ENCODE measurements at regions not wholly inside any gene's neighbourhood (a gene's known extent, or its start where the extent isn't known, plus 50 kb on each side); places are given as distances from the start of the nearest gene placed in this dataset.

- FAIRE-seq (no peak), DNase-seq (ENCODE audit: low read depth, low spot score) (no peak), ATAC-seq (no peak)
- Histone ChIP-seq H3K27me3 (replicated peaks in 1 of 2; ENCODE audit: control insufficient read depth in 2 of 2, insufficient read depth in 2 of 2, low read length in 1 of 2) (no peaks in the 10 kb centered on the region), H3K9me3 (replicated peaks; ENCODE audit: control insufficient read depth, insufficient read depth, low read length) (no peaks in the 10 kb centered on the region), H3K4me1 (ENCODE audit: control insufficient read depth, insufficient read depth, low read length) (no peaks in the 10 kb centered on the region), H3K79me2 (ENCODE audit: control insufficient read depth, insufficient read depth, low read length) (no peaks in the 10 kb centered on the region), H3K9ac (ENCODE audit: control insufficient read depth, insufficient read depth, low read length) (no peak overlapping the region), H3K4me2 (ENCODE audit: control insufficient read depth, insufficient read depth) (no peak overlapping the region), H3K36me3 (ENCODE audit: control insufficient read depth in 2 of 2, insufficient read depth in 2 of 2, low read length in 1 of 2) (no peaks in the 10 kb centered on the region), H4K20me1 (ENCODE audit: control insufficient read depth, insufficient read depth) (no peaks in the 10 kb centered on the region), H2AFZ (ENCODE audit: control insufficient read depth, low read depth, low read length) (no peak overlapping the region), H3K4me3 (no peak overlapping the region), H3K27ac (ENCODE audit: control insufficient read depth, insufficient read depth) (no peak overlapping the region)
- TF ChIP-seq, protein P1, sequence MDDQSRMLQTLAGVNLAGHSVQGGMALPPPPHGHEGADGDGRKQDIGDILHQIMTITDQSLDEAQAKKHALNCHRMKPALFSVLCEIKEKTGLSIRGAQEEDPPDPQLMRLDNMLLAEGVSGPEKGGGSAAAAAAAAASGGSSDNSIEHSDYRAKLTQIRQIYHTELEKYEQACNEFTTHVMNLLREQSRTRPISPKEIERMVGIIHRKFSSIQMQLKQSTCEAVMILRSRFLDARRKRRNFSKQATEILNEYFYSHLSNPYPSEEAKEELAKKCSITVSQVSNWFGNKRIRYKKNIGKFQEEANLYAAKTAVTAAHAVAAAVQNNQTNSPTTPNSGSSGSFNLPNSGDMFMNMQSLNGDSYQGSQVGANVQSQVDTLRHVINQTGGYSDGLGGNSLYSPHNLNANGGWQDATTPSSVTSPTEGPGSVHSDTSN (IDR thresholded peaks at IDR 0.05; ENCODE audit: insufficient replicate concordance, low read depth, low read length) = no peak
- TF ChIP-seq NBN (IDR thresholded peaks at IDR 0.05) = no peak
- no peak for TF ChIP-seq ZNF217 (IDR thresholded peaks at IDR 0.05)
- no peak for TF ChIP-seq SPI1 (IDR thresholded peaks at IDR 0.05; ENCODE audit: borderline replicate concordance, insufficient read depth, low read depth, low read length)
- no peak for TF ChIP-seq ZNF24 (IDR thresholded peaks at IDR 0.05)
- TF ChIP-seq TBL1XR1 (IDR thresholded peaks at IDR 0.05; ENCODE audit: low read depth, low read length) = no peak
- TF ChIP-seq NFIC (IDR thresholded peaks at IDR 0.05; ENCODE audit: low read depth, low read length) = no peak
- ChIA-PET SMC1A (ENCODE audit: uncharacterized antibody, unreplicated experiment) (no interaction called here), RAD21 (ENCODE audit: unreplicated experiment) (no interaction called here), POLR2A (no interaction called here), CTCF (no interaction called here)
- in situ Hi-C loops (cut with MboI) = no loop called here
- no TSS peak for BruUV-seq (replicated peaks)
- 10% methylated on average over 3 of the region's 3 CpGs for WGBS (ENCODE audit: insufficient coverage, insufficient replicate concordance, low lambda C conversion rate, missing lambda C conversion rate)
- intact Hi-C loops (cut with micrococcal nuclease; ENCODE audit: unreplicated experiment) = no loop called here
Measured at GRCh38 chr4:19983072-19983471, 268.6 kb upstream of the SLIT2 start.

DNA sequence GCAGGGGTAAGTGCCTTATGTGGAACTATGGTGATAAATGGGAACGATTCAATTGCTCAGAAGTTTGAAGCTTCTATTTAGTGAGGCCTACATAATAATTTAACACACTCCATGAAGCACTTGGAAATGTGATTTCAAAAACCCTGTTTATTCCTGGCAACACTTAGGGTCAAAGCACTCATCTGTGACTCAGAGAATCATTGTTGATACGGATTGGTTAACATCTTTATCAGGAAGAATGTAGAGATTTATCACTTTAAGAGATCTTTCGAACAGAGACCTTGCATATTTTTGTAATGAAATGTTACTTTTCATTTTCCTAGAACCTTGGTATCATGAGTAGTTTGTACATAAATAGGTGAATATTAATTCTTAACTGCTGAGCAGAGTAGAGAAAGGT, 269.1 kb upstream of the SLIT2 start:
- Histone ChIP-seq H4K20me1 (ENCODE audit: control insufficient read depth, insufficient read depth) (no peaks in the 10 kb centered on the region), H3K36me3 (ENCODE audit: control insufficient read depth in 2 of 2, insufficient read depth in 2 of 2, low read length in 1 of 2) (no peaks in the 10 kb centered on the region), H3K27me3 (replicated peaks in 1 of 2; ENCODE audit: control insufficient read depth in 2 of 2, insufficient read depth in 2 of 2, low read length in 1 of 2) (no peaks in the 10 kb centered on the region), H3K4me2 (ENCODE audit: control insufficient read depth, insufficient read depth) (no peak overlapping the region), H3K9ac (ENCODE audit: control insufficient read depth, insufficient read depth, low read length) (no peak overlapping the region), H3K4me1 (ENCODE audit: control insufficient read depth, insufficient read depth, low read length) (no peaks in the 10 kb centered on the region), H3K79me2 (ENCODE audit: control insufficient read depth, insufficient read depth, low read length) (no peaks in the 10 kb centered on the region), H3K9me3 (replicated peaks; ENCODE audit: control insufficient read depth, insufficient read depth, low read length) (no peaks in the 10 kb centered on the region), H3K27ac (ENCODE audit: control insufficient read depth, insufficient read depth) (no peak overlapping the region), H2AFZ (ENCODE audit: control insufficient read depth, low read depth, low read length) (no peak overlapping the region), H3K4me3 (no peak overlapping the region)
- FAIRE-seq (no peak), ATAC-seq (no peak), DNase-seq (ENCODE audit: low read depth, low spot score) (no peak)
- ChIA-PET RAD21 (ENCODE audit: unreplicated experiment) (no interaction called here), SMC1A (ENCODE audit: uncharacterized antibody, unreplicated experiment) (no interaction called here), CTCF (no interaction called here), POLR2A (no interaction called here)
- WGBS (ENCODE audit: insufficient coverage, insufficient replicate concordance, low lambda C conversion rate, missing lambda C conversion rate) = 0% methylated on average over 3 of the region's 3 CpGs
- intact Hi-C loops (cut with micrococcal nuclease; ENCODE audit: unreplicated experiment) (no loop called here), in situ Hi-C loops (cut with MboI) (no loop called here)
- BruUV-seq (replicated peaks) = no TSS peak
- TF ChIP-seq, protein P2, sequence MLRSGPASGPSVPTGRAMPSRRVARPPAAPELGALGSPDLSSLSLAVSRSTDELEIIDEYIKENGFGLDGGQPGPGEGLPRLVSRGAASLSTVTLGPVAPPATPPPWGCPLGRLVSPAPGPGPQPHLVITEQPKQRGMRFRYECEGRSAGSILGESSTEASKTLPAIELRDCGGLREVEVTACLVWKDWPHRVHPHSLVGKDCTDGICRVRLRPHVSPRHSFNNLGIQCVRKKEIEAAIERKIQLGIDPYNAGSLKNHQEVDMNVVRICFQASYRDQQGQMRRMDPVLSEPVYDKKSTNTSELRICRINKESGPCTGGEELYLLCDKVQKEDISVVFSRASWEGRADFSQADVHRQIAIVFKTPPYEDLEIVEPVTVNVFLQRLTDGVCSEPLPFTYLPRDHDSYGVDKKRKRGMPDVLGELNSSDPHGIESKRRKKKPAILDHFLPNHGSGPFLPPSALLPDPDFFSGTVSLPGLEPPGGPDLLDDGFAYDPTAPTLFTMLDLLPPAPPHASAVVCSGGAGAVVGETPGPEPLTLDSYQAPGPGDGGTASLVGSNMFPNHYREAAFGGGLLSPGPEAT (IDR thresholded peaks at IDR 0.05; ENCODE audit: low read depth) = no peak
- TF ChIP-seq NFXL1 (IDR thresholded peaks at IDR 0.05; ENCODE audit: borderline replicate concordance) = no peak
- TF ChIP-seq NFIC (IDR thresholded peaks at IDR 0.05; ENCODE audit: low read depth, low read length) = no peak
- TF ChIP-seq NR2C2 (IDR thresholded peaks at IDR 0.05; ENCODE audit: borderline replicate concordance, control insufficient read depth, insufficient read length, low read depth) = no peak
- no peak for TF ChIP-seq CBX3 (IDR thresholded peaks at IDR 0.05; ENCODE audit: borderline replicate concordance, low read depth)
- no peak for TF ChIP-seq POLR2AphosphoS5 (IDR thresholded peaks at IDR 0.05; ENCODE audit: low read length)
- TF ChIP-seq, protein P3, sequence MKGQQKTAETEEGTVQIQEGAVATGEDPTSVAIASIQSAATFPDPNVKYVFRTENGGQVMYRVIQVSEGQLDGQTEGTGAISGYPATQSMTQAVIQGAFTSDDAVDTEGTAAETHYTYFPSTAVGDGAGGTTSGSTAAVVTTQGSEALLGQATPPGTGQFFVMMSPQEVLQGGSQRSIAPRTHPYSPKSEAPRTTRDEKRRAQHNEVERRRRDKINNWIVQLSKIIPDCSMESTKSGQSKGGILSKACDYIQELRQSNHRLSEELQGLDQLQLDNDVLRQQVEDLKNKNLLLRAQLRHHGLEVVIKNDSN (IDR thresholded peaks at IDR 0.05; ENCODE audit: borderline replicate concordance, extremely low read length, insufficient read depth, low read depth, low read length) = no peak
- TF ChIP-seq CBX5 (IDR thresholded peaks at IDR 0.05; ENCODE audit: low read depth) = no peak
- no peak for TF ChIP-seq NBN (IDR thresholded peaks at IDR 0.05)
- TF ChIP-seq RAD21 (IDR thresholded peaks at IDR 0.05; ENCODE audit: insufficient read depth, low read depth, low read length) = no peak
- no peak for TF ChIP-seq POU2F2 (IDR thresholded peaks at IDR 0.05; ENCODE audit: borderline replicate concordance, low read depth, low read length)

Data from GM12878 (cell line).